ENCODE measurements at regions not wholly inside any gene's neighbourhood (a gene's known extent, or its start where the extent isn't known, plus 50 kb on each side); places are given as distances from the start of the nearest gene placed in this dataset.
"Not testable (repeated sequence)": the region's sequence is repeated elsewhere in the genome, so short reads cannot be mapped to it uniquely, and the experiment has no call there.

GRCh38 chr6:120357447-120357846 is 976.8 kb downstream of the TBC1D32 start:
- DNase-seq (ENCODE audit: low read depth in 2 of 2) = no peak

GRCh38 chr6:120355822-120356221 is 978.5 kb downstream of the TBC1D32 start:
- DNase-seq (ENCODE audit: low read depth in 2 of 2) = no peak

- DNase-seq (ENCODE audit: low read depth in 2 of 2) = no peak
These were observed 979.7 kb downstream of the TBC1D32 start for GRCh38 chr6:120354452-120355098.

GRCh38 chr6:120352491-120352890 is 981.8 kb downstream of the TBC1D32 start:
- no peak for DNase-seq (ENCODE audit: low read depth in 2 of 2)

DNA sequence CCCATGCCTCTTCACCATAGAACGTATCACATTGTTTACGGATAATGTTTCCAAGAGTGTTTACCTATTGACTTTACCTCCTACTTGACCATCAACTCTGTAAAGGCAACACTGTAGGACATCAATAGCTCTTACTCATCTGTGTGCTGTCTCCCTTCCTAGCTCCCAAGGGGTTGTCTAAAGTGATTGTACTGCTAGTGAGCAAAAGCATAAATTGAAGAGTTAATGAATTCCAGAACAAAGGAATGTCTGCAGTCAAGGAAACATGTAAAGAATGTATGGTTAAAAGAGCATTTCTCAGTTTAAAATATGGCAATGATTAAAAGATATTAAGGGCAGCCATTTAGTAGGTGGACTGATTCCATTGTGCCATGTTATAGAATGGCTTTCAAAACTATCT is 985.4 kb downstream of the TBC1D32 start:
- DNase-seq (ENCODE audit: low read depth in 2 of 2) = no peak

- no peak for DNase-seq (ENCODE audit: low read depth in 2 of 2)
These were observed 979.0 kb upstream of the MAN1A1 start for GRCh38 chr6:120328521-120328920.

DNA sequence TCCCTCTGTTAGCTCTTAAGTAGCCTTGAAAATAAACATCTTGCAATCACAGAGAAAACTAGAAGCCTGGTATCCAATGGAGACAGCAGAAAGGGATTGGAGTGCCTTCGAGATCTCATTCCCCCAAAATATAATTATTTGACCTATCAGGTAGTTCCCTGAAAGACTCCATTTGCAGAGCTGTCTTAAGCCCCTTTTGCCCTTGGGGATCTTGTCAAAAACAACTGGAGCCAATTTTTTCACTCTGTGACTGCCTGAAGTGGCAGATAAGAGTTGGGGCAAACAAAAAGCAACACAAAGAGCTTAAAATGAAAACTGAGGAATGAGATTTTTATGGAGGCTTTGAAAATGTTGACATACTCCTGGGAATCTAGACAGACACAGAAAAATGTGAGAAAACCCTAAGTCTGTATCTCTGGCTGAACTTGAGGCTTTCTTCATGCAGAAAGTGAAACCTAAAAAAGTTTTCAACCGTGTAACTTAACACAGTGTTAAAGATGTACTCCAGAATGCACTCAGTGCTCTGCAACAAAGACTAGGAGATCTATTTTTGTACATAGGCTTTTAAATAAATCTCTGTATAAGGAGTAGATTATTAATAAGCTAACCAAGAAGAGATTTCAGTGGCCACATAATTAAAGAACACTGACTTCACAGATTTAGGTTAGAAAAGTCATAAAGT is 971.1 kb upstream of the MAN1A1 start:
- DNase-seq (ENCODE audit: low read depth in 2 of 2) = no peak

GRCh38 chr6:120304223-120304622 is 954.7 kb upstream of the MAN1A1 start:
- no peak for DNase-seq (ENCODE audit: low read depth in 2 of 2)

DNA sequence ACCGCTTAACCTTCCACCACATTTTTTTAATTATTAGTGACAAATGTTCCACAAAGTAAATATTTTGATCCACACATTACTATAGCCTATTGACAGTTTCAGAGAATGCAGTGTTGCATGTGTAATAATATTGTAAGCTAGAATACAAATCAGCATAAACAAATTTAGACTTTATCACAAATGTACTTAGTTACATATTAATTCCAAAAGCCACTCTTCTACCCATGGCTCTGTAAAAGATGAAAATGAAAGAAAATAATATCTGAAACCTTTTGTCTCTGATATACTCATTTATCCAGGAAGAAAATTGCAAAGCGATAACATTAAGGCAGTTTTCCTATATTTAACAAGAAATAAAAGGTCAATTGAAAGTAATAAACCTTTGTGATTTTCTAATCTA is 954.0 kb upstream of the MAN1A1 start:
- no peak for DNase-seq (ENCODE audit: low read depth in 2 of 2)

- no peak for DNase-seq (ENCODE audit: low read depth in 2 of 2)
These were observed 952.5 kb upstream of the MAN1A1 start for GRCh38 chr6:120302041-120302440.

- DNase-seq (ENCODE audit: low read depth in 2 of 2) = no peak
These were observed 941.4 kb upstream of the MAN1A1 start for GRCh38 chr6:120290964-120291363.

- no peak for DNase-seq (ENCODE audit: low read depth in 2 of 2)
These were observed 932.4 kb upstream of the MAN1A1 start for GRCh38 chr6:120282005-120282404.

GRCh38 chr6:120279466-120280167 is 930.1 kb upstream of the MAN1A1 start:
- DNase-seq (ENCODE audit: low read depth in 2 of 2) = no peak

GRCh38 chr6:120278689-120279396 is 929.3 kb upstream of the MAN1A1 start:
- DNase-seq (ENCODE audit: low read depth in 2 of 2) = no peak

DNA sequence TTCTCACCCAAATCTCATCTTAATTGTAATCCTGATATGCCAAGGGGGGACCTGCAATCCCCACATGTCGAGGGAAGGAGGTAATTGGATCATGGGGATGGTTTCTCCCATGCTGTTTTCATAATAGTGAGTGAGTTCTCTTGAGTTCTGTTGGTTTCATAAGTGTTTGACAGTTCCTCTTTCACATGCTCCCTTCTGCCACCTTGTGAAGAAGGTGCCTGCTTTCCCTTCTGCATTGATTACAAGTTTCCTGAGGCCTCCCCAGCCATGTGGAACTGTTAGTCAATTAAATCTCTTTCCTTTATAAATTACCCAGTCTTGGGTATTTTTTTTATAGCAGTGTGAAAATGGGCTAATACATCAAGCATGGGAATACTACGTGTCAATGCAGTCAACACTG is 925.0 kb upstream of the MAN1A1 start:
- no peak for DNase-seq (ENCODE audit: low read depth in 2 of 2)

- no peak for DNase-seq (ENCODE audit: low read depth in 2 of 2)
These were observed 923.9 kb upstream of the MAN1A1 start for GRCh38 chr6:120273411-120273810.

GRCh38 chr6:120272038-120272437 is 922.5 kb upstream of the MAN1A1 start:
- DNase-seq (ENCODE audit: low read depth in 2 of 2) = no peak

DNA sequence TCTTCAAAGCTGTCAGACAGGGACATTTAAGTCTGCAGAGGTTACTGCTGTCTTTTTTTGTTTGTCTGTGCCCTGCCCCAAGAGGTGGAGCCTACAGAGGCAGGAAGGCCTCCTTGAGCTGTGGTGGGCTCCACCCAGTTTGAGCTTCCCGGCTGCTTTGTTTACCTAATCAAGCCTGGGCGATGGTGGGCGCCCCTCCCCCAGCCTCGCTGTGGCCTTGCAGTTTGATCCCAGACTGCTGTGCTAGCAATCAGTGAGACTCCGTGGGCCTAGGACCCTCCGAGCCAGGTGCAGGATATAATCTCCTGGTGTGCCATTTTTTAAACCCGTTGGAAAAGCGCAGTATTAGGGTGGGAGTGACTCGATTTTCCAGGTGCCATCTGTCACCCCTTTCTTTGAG is 918.7 kb upstream of the MAN1A1 start:
- DNase-seq (ENCODE audit: low read depth in 2 of 2) = not testable (repeated sequence)

- no peak for DNase-seq (ENCODE audit: low read depth in 2 of 2)
These were observed 912.8 kb upstream of the MAN1A1 start for GRCh38 chr6:120262354-120262753.

DNA sequence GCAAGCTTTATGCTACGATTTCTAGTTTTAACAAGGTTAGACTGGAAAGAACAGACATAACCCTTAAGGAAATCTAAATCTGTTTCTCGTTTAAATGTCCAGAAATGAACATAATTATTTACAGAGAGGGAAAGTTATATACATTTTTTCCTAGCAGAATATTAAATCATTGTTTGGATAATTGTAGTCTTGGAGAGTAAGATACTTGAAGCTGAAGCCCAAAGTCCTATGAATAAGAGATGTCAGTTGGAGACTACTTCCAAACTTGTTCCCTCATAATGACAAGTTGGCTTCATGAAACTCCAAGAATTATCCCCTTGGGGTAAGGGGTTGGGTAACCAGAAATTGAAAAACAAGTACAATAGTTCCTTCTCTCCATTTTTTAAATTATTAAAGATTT is 911.1 kb upstream of the MAN1A1 start:
- no peak for DNase-seq (ENCODE audit: low read depth in 2 of 2)

- no peak for DNase-seq (ENCODE audit: low read depth in 2 of 2)
These were observed 905.1 kb upstream of the MAN1A1 start for GRCh38 chr6:120254651-120255050.

DNA sequence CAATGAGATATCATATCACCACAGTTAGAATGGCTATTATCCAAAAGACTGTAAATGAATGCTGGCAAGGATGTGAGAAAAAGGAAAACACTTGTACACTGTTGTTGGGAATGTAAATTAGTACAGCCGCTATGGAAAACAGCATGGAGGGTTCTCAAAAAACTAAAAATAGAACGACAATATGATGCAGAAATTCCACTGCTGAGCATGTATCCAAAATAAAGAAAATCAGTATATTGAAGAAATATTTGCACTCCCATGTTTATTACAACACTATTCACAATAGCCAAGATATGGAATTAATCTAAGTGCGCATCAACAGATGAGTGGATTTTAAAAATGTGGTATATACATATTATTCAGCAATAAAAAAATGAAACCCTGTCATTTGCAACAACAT is 898.9 kb upstream of the MAN1A1 start:
- no peak for DNase-seq (ENCODE audit: low read depth in 2 of 2)
